ENCODE measurements at regions not wholly inside any gene's neighbourhood (a gene's known extent, or its start where the extent isn't known, plus 50 kb on each side); places are given as distances from the start of the nearest gene placed in this dataset.

DNA sequence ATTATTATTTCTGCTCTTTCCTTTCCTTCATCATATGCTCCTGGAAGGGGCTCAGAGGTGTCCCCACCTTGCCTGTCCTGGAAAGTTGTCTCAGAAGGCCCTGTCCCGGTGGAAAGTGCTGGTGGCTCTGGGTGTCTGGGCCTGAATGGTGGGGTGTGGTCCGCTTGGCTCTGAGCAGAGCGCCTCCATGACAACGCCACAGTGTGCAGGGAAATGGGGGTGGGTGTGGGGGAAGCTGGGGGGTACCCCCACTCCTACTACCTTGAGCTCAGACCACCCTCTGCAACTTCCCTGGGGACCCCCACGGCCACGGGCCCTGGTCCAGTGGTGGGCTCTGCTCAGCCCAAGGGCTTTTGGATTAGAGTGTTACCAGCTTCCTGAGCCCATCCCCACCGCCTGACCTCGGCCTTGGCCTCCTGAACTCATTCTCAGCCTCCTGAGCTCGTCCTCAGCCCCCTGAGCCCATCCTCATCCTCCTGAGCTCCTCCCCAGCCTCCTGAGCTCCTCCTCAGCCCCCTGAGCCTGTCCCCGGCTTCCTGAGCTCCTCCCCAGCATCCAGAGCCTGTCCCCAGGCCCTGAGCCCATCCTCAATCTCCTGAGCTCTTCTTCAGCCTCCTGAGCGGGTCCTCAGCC is 106.4 kb upstream of the FAM20C start:
- no peak for DNase-seq

DNA sequence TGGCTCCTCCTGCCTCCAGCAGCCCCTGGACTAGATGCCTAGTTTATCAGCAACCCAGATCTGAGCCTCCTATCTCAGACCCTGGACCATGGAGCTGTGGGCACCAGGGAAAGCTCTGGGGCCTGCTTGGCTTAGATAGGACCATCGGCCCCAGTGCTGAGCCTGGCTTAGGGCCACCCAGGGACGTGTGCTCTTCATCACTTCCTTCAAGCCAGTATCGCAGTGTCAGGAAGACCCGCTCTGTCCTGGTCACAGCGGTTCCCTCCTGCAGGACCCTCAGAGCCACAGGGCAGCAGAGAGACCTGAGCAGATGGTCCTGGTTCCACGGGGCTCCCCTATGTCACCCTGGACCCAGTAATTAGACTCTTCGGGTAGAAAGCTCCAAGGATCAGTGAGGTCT is 105.7 kb upstream of the FAM20C start:
- no peak for DNase-seq

DNA sequence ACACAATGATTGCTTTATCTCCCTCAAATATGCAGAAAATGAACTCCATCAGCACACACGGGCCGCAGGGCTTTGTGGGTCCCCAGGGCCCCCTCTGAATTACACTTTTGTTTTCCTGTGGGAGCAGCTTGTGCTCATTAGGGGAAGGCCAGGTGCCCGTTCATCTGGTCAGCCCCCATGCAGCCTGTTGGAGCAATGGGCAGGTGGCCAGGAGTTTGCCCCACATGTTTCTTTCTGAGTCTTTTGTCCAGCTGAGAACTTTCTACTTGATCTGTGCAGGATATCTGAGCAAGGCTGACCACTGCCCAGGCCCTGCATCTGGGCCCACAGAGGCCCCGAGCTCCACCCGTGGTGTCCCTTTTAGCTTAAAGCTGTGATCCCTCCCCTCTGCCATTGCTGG is 105.3 kb upstream of the FAM20C start:
- no peak for DNase-seq

DNA sequence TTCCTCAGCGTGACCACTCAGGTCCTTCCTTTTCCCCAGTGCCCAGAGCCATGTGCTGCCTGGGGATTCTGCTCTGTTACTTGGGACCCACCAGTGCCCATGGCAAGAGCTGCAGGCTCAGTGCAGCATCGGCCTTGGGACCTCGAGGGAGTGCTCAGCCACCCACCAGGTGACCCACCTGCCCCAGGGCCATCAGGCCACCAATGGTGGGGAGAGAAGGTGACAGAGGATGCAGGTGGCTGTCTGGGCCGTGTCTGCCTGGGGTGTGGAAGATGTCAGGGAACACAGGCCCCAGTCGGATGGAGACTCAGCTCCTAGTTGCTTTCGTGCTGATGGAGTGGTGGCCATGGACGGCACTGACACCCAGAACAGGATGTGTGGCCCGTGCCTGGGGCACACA is 104.7 kb upstream of the FAM20C start:
- no peak for DNase-seq

DNA sequence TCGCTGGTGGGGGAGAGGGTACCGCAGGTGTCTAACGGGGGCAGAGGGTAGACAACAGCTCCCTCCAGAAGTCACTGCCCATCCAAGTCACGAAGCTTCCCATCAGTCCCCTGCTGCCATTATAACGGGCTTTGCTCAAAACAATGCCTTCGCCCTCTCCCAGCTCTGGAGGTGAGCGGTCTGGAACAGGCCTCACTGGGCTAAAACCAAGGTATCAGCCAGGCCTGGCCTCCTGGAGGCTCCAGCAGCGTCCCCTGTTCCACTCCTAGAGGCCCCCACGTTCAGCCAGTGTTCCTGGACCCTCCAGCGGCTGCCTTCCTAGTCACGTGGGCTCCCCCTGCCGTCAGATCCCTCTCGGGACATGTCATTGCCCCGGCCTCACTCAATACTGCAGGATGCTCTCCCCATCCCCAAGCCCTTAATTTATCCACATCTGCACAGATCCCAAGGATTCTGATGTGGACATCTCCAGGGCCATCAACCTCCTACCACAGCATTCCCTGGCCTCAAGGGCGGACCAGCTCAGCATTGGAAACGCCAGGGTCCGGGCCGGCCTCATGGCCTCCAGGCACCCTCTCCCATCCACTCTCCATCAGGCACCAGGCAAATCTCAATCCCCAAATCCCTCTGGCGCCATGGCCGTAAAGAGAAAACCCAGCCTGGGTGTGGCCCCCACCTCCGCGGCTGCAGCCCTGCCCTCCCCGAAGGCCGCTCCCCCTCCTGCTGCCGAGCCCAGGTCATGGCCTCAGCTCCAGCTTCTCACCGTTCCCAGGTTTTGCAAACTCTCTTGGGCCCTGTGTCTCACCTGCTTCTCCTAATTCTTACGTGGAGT is 104.1 kb upstream of the FAM20C start:
- no peak for DNase-seq

DNA sequence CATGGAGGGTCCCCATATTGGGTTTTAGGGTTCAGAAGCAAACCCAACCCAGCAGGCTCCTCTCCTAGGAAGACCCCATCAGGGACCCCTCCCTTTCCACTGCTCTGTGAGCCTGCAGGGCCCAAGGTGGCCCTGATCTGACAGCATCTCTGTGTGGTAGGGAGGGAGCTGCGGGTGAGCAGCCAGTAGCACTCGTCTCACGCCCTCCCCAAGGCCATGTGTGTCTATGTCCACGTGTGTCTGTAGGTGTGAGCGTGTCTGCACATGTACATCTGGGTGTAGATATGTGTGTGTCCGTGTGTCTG is 103.5 kb upstream of the FAM20C start:
- DNase-seq: no peak

DNA sequence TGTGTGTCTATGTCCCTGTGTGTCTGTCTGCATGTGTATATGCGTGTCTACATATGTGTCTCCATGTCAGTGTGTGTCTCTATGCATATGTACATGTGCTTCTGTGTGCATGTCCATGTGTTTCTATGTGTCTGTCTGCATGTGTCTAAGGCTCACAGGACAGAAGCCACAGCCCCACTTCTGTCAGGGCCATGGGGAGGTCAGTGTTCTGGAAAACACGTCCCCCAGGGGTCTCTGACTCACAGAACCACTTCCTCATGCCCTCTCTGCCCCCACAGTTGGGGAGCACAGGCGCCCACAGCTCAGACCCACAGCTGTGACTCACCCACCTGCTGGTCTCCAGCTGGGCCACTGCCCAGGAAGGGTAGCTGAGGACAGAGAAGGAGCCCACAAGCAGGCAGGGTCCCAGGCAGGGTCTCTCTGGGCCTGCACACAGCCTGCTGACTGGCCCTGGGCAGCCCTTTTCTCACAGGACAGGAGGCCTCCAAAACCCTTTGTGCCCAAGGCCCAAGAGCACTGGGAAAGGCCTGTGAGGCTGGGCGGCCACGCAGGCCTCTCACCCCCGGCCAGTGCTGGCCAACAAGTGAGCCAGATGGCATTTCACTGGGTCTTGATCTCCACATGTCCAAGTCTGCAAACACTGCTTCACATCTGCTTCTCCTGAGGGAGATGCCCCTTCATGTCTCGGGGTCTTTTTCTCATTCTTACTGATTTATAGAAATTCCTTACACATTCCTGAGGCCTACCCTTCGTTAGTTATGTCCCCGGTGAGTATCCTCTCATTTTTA is 102.9 kb upstream of the FAM20C start:
- DNase-seq: peak; percentile 93

DNA sequence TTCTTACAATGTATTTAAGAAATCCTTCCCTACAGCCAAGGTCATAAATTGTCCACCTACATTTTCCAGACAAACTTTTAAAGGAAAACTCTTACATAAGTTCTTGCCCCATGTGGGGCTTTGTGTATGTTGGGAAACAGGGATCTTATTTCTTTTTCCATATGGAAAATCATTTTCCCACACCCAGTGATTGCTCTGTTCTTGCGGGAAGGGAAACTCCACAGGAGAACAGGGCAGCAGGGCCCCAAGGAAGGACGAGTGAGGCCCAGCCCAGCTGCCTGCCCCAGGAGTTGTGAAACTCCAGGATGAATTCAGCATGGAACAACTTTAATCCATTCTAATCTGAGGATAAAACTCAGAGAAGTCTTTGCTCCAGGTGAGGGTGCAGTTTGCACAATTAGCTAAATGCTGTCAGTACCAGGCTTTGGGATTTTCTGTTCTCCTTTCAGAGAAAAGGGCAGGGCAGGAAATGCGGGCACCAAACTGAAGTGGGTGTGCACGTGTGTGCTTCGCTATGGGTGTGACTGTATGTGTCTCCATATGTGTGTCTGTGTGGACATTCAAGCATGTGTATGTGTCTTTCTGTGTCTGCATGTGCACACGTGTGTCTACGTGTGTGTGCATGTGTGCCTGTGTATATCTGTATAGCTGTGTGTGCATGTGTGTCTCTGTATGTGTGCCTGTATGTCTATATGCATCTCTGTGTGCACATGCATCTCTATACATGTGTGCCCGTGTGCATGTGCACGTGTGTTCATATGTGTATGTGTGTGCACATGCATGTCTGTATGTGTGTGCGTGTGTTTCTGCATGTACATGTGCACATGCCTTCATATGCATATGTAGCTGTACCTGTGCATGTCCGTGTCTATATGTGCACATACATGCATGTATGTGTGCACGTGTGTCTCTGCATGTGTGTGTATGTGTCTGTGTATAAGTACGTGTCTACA is 102.0 kb upstream of the FAM20C start:
- peak; percentile 73 for DNase-seq

DNA sequence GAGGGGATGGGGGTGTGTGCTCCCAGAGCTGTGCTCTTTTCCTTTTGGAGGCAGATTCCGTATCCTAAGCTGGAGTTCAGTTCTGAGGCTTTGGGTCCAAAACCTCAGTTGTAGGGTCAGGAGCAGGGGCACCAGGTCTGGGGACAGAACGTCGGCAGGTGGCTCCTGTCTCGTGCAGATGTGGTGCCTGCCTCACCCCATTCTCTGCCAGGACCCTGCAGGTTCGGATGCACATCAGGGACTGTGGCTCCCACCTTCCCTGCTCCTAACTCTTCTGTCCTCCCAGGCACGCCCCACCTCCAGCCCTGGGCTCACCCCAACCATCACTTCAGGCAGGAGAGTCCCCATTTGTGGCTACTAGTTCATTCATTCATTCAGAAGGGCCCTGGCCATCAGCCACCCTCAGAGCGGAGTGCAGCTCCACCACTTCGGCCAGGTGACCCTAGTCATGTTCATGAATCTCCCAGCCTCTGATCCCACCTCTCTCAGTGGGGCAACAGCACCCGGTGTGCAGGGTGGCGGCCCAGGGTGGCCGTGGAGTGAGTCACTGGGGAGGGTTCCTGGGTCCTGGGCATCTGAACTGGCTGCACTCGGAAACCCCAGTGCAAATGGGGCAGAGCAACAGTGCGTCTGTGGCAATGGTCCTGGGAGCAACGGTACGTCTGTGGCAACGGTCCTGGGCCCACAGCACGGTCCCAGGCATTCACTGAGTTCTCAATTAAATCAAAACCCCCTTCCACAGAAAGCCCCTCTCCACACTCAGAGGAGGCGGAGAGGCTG is 100.8 kb upstream of the FAM20C start:
- DNase-seq: no peak

DNA sequence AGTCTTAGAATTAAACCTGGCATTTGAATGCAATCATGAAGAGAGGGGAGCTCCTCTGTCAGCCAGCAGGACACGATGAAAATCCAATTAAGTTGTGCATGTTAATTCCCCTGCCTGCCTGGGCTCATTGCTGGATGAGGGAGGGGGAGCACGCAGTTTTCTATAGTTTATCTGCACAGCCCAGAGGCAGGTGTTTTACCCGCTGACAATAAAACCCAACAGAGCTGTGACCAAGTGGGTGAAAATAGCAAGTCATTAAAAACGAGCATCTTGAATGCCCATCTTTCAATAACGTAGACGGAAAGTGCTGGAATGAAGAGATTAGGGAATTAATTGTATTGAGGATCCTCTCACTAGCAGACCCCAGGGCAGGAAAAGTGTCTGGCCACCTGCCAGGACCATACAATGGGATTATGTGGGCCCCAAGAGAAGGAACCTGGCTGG is 100.1 kb upstream of the FAM20C start:
- DNase-seq: no peak

DNA sequence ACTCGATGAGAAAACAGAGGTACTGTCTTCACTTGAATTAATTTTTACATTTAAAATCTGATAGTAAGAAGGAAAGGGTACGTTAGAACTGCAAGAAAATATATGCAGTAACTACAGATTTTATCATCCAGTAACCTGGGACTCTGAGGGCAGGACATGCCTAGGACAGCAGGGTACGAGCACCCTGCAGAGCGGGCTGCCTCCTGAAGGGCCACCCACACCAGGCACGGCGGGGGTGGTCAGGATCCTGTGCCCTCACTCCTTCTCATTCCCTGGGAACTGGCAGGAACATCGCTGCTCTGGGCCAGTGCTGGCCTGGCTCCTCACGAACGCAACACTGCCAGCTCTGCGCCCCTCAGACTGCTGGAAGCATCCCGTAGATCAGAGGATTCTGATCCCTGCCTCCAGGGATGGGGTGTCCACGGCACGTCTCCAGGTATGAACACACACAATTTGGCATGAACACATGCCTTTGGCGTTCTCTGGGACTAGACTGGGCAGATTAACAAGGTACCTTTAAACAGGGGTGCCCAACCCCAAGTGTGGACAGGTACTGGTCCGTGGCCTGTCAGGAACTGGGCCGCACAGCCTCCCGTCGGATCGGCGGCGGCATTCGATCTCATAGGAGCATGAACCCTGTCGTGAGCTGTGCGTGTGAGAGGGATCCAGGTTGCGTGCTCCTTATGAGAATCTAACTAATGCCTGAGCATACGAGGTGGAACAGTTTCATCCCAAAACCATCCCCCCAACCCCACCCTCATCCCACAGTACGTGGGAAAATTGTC is 99.3 kb upstream of the FAM20C start:
- DNase-seq: no peak

DNA sequence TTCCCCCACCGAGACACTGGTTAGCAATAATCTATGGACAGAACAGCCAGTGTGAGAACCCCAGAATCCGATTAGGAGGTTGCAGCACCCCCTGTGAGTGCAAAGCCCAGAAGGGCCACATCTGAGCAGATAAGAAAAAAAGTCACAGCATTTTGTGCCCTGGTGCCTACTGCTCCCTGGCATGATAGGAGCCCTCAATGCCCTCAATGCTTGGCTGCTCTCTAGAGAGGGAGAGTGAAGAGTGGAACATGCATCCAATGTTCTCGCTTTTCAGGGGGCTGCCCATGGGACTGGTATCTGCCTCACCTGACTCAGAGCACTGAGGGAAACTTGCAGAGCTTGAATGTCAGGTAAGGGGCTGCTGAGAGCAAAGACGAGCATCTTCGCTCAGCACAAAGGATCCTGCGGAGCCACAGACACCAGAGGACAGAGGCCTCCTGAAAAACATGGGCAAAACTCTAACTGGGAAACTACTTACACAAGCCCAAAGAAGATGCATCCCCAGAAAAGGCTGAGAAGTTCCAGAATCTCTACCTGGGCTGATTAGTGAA is 98.0 kb upstream of the FAM20C start:
- no peak for DNase-seq

DNA sequence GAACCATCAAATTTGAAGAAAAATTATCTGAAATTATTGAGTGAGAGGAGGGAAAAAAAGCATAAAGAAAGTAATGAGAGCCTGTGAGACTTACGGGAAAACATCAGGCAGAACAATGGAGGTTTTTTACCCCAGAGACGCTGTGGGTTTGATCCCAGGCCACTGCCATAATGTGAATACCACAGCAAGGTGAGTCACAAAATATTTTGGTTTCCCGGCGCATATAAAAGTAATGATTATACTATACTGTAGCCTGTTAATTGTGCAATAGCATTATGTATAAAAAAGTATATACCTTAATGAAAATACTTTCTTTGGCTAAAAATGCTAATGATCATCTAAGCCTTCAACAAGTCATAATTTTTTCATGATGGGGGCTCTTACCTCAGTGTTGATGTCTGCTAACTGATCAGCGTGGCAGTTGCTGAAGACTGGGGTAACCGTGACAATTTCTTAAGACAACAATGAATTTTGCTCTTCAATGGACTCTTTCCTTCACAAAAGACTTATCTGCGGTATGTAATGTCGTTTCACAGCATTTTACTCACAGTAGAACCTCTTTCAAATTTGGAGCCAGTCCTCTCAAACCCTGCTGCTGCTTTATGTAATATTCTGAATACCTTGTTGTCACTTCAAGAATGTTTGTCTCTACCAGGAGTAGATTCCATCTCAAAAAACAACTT is 97.0 kb upstream of the FAM20C start:
- DNase-seq: peak; percentile 80

DNA sequence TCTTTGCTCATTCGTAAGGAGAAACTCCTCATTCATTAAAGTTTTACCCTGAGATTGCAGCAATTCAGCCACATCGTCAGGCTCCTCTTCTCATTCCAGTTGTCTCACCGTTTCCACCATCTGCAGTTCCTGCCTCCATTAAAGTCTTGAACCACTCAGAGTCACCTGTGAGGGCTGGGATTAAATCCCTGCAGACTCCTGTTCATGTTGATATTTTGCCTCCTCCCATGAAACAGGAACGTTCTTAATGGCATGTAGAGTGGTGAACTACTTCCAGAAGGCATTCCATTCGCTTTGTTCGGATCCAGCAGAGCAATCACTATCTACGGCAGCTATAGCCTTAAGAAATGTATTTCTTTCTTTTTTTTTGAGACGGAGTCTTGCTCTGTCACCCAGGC is 96.5 kb upstream of the FAM20C start:
- no peak for DNase-seq

DNA sequence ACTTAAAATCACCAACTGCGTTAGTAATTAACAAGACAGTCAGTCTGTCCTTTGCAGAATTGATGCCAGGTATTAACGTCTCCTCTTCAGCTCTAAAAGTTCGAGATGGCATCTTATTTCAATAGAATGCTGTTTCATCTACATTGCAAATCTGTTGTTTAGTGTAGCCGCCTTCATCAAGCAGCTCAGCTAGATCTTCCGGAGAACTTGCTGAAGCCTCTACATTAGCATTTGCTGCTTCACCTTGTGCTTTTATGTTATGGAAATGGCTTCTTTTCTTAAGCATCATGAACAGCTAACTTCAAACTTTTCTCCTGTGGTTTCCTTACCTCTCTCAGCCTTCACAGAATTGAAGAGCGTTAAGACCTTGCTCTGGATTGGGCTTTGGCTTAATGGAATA is 95.5 kb upstream of the FAM20C start:
- DNase-seq: no peak

DNA sequence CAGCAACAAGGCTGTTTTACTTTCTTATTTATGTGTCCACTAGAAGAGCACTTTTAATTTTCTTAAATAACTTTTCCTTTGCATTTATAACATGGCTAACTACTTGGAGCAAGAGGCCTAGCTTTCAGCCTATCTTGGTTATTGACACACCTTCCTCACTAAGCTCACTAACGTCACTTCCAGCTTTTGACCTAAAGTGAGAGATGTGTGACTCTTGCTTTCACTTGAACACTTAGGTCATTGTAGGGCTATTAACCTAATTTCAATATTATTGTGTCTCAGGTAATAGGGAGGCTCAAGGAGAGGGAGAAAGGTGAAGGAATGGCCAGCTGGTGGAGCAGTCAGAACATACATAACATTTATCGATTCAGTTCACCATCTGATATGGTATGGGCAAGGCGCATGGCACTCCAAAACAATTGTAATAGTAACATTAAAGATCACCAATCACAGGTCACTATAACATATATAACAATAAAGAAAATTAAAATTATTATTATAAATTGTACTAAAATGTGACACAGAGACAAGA is 95.0 kb upstream of the FAM20C start:
- DNase-seq: no peak

DNA sequence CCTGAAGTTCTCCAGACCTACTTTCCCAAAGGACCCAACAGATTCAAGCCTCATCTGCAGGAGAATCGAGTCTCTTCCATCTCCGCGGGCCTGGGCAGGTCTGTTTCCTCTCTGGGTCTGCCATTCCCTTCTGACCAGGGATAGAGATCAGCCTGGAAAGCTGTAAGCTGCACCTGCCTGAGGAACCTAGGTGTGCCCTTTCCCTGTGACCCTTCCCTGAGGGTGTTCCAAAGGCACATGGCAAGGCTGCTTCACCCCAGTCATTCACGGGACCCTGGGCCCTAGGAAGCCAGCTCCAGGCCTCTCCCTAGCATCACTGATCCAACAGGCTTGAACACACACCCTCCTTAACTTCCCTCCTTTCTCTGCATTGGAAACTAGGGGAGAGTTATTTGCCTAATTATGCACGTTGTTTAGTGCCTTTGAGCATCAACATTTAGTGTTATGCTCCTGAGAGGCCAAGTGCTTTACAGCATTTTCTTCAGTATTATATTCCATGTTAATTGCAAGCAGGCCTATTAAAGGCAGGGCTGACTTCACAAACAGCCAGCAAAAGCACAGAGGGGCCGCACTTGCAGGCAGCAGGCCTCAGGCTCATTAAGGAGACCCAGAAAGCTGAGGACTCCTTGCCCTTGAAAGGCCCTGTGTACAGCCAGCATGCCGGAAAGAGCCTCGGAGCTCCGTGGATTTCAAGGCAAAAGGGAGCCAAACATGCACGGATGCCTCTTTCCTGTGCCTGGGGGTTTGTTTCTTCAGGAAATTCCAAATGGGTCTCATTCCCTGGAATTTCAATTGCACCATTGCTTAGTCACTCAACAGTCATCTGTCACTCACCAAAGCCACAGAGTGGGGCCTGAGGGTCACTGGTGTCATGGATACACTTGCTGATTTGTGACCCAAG is 91.0 kb upstream of the FAM20C start:
- peak; percentile 84 for DNase-seq

DNA sequence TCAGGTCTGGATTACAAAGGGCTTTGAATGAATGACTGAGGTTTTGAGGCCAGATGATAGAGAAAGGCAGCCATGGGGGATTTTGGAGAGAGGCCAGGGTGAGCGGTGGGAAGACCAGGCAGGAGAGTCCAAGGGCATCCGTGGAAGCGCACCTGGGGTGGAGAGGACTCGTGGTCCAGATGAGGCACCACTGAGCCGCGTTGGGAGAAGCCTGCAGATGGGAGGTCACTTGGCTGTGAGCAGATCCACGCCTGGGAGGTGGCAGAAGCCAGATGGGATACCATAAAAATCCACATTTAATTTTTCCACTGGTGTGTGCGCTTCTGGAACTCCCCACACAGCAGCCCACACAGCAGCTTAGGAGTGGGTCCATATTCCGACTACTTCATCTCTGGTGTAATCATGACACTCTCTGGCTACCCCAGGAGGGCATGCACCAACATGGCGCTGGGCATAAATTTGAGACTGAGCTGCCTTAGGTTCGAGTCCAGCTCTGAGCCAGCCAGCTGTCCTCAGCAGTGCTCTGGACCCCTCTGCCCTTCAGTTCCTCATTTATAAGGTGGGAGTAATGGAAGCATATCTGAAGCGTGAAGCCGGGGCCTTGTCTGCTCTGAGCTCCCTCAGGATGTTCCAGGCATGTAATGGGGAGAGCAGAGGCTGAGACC is 90.2 kb upstream of the FAM20C start:
- DNase-seq: peak; percentile 11

All from HCEC 1CT (cell line).